SK-N-SH (cell line): ENCODE measurements at regions not wholly inside any gene's neighbourhood (a gene's known extent, or its start where the extent isn't known, plus 50 kb on each side); places are given as distances from the start of the nearest gene placed in this dataset.

Experiments used
- CTCF ChIA-PET: fragments of 300-600, 350-600 bp; formaldehyde crosslinking; extraction: SDS; loops from one replicate; lab custom pipeline; 2021; lab: Yijun Ruan, JAX
- POLR2A ChIA-PET: fragments of 350-600 bp; sonication (Branson Sonifier 250); formaldehyde crosslinking; extraction: SDS; loops from one replicate; lab custom pipeline; 2020; ENCODE audit warnings: antibody characterized with exemption, inconsistent platforms; lab: Yijun Ruan, JAX
- DNase-seq: peaks from one replicate; pipeline ENCODE4 v3.0.0; 2012
- H2AFZ ChIP-seq: fragments of 200-600 bp; sonication (generic); 2 replicates; pipeline ENCODE4 v1.8.1; 2016; ENCODE audit warnings: antibody characterized with exemption, mild to moderate bottlenecking, low read depth
- H3F3A ChIP-seq: fragments of 200-600 bp; sonication (generic); replicated peaks from 2 replicates; pipeline ENCODE3; 2016; ENCODE audit warnings: antibody characterized with exemption, mild to moderate bottlenecking; ENCODE audit not compliant: insufficient read depth
- H3K27ac ChIP-seq, 2 experiments: fragments of 200-500 bp in 1 of 2; fragments of 200-600 bp in 1 of 2; sonication (Bioruptor generic) in 1 of 2; sonication (generic), shearing (Covaris generic) in 1 of 2; 2 replicates each; pipeline versions ENCODE4 v1.5.1 to v1.6.1; 2014 to 2016; ENCODE audit warnings: low read depth in 2 of 2, inconsistent platforms in 1 of 2, low read length in 1 of 2, mild to moderate bottlenecking in 1 of 2, mixed read lengths in 1 of 2
- H3K27me3 ChIP-seq: fragments of 200-600 bp; sonication (generic), shearing (Covaris generic); 2 replicates; pipeline ENCODE4 v1.6.1; 2016; ENCODE audit warnings: mixed run types; ENCODE audit not compliant: insufficient read depth
- H3K36me3 ChIP-seq, 2 experiments: fragments of 200-500 bp in 1 of 2; fragments of 200-600 bp in 1 of 2; sonication (Bioruptor generic) in 1 of 2; sonication (generic) in 1 of 2; replicated peaks in 1 of 2; 2 replicates each; pipeline versions ENCODE3 to v1.5.1; 2014 to 2016; ENCODE audit warnings: low read length in 1 of 2, mild to moderate bottlenecking in 1 of 2; ENCODE audit not compliant: insufficient read depth in 2 of 2, control insufficient read depth in 1 of 2
- H3K4me1 ChIP-seq, 2 experiments: fragments of 200-500 bp in 1 of 2; fragments of 200-600 bp in 1 of 2; sonication (Bioruptor generic) in 1 of 2; sonication (generic), shearing (Covaris generic) in 1 of 2; 2 replicates each; pipeline versions ENCODE4 v1.5.1 to v1.6.1; 2014 to 2016; ENCODE audit warnings: low read depth in 1 of 2, low read length in 1 of 2, mixed run types in 1 of 2; ENCODE audit not compliant: insufficient read depth in 2 of 2, control insufficient read depth in 1 of 2
- H3K4me2 ChIP-seq: fragments of 200-600 bp; sonication (generic), shearing (Covaris generic); 2 replicates; pipeline ENCODE4 v1.6.1; 2017; ENCODE audit warnings: mixed run types
- H3K4me3 ChIP-seq, 2 experiments: fragments of 200-500 bp in 1 of 2; fragments of 200-600 bp in 1 of 2; sonication (Bioruptor generic) in 1 of 2; sonication (generic), shearing (Covaris generic) in 1 of 2; 2 replicates each; pipeline versions ENCODE4 v1.5.1 to v1.8.1; 2014 to 2016; ENCODE audit warnings: low read depth in 2 of 2, inconsistent platforms in 1 of 2, low read length in 1 of 2, mild to moderate bottlenecking in 1 of 2, mixed read lengths in 1 of 2, moderate library complexity in 1 of 2
- H3K79me2 ChIP-seq: fragments of 200-600 bp; sonication (generic); 2 replicates; pipeline ENCODE4 v1.8.1; 2017; ENCODE audit warnings: mild to moderate bottlenecking; ENCODE audit not compliant: insufficient read depth
- H3K9ac ChIP-seq: fragments of 200-600 bp; sonication (generic); 2 replicates; pipeline ENCODE4 v1.6.1; 2017; ENCODE audit warnings: mixed run types
- H3K9me2 ChIP-seq: fragments of 200-600 bp; sonication (generic); 2 replicates; pipeline ENCODE4 v1.6.1; 2017; ENCODE audit warnings: mixed run types
- H3K9me3 ChIP-seq: fragments of 200-600 bp; sonication (generic); 2 replicates; pipeline ENCODE4 v1.6.1; 2017; ENCODE audit warnings: mixed run types, mild to moderate bottlenecking, moderate library complexity
- H4K20me1 ChIP-seq: fragments of 200-600 bp; sonication (generic); 2 replicates; pipeline ENCODE4 v1.6.1; 2017; ENCODE audit warnings: mild to moderate bottlenecking, mixed run types; ENCODE audit not compliant: insufficient read depth
- FOXJ3 ChIP-seq: sonication (generic); formaldehyde crosslinking; IDR thresholded peaks from 2 replicates; pipeline ENCODE4 v1.5.1; 2020; ENCODE audit warnings: mild to moderate bottlenecking, missing genetic modification reagents
- GATA2 ChIP-seq: sonication (generic); formaldehyde crosslinking; IDR thresholded peaks from 2 replicates; pipeline ENCODE4 v1.5.0; 2020; ENCODE audit warnings: mild to moderate bottlenecking, missing genetic modification reagents
- JUND ChIP-seq: IDR thresholded peaks from 2 replicates; pipeline ENCODE4 v1.4.0; 2012
- MXI1 ChIP-seq: IDR thresholded peaks from 2 replicates; pipeline ENCODE4 v1.6.1; 2012; ENCODE audit warnings: mild to moderate bottlenecking, low read depth, low read length, improper control_type of control experiment
- NFIC ChIP-seq: IDR thresholded peaks from 2 replicates; pipeline ENCODE4 v1.4.0; 2012; ENCODE audit warnings: borderline replicate concordance
- NRF1 ChIP-seq: IDR thresholded peaks from 2 replicates; pipeline ENCODE4 v1.6.1; 2012; ENCODE audit warnings: low read depth, mild to moderate bottlenecking, low read length
- PBX3 ChIP-seq: IDR thresholded peaks from 2 replicates; pipeline ENCODE4; 2012
- POLR2AphosphoS5 ChIP-seq: IDR thresholded peaks from 2 replicates; pipeline ENCODE4 v1.6.1; 2012; ENCODE audit warnings: low read depth, low read length
- RCOR1 ChIP-seq: fragments of 150-350 bp; IDR thresholded peaks from 2 replicates; pipeline ENCODE4 v1.6.1; 2017; ENCODE audit warnings: antibody characterized with exemption, low read length
- REST ChIP-seq: IDR thresholded peaks from 2 replicates; pipeline ENCODE4 v1.6.1; 2012; ENCODE audit warnings: mild to moderate bottlenecking, low read depth, low read length, moderate library complexity
- RFX5 ChIP-seq: IDR thresholded peaks from 2 replicates; pipeline ENCODE4 v1.6.1; 2012; ENCODE audit warnings: mild to moderate bottlenecking, improper control_type of control experiment, low read length
- SIN3A ChIP-seq: IDR thresholded peaks from 2 replicates; pipeline ENCODE4 v1.6.1; 2012; ENCODE audit warnings: low read depth, mild to moderate bottlenecking, low read length, moderate library complexity, borderline replicate concordance
- SMC3 ChIP-seq: IDR thresholded peaks from 2 replicates; pipeline ENCODE4 v1.6.1; 2012; ENCODE audit warnings: low read depth, low read length, improper control_type of control experiment
- TAF1 ChIP-seq: IDR thresholded peaks from 2 replicates; pipeline ENCODE4 v1.6.1; 2012; ENCODE audit warnings: low read depth, mild to moderate bottlenecking, low read length, moderate library complexity, borderline replicate concordance
- WGBS: methylation state at CpG from one replicate; pipeline ENCODE4 v1.1.6; 2017; ENCODE audit warnings: low lambda C conversion rate; 5-methylcytosine and 5-hydroxymethylcytosine counted together
- TF ChIP-seq, protein P1 (sequence below): IDR thresholded peaks from 2 replicates; pipeline ENCODE4 v1.4.0; 2012; ENCODE audit warnings: low read depth, borderline replicate concordance

DNA sequence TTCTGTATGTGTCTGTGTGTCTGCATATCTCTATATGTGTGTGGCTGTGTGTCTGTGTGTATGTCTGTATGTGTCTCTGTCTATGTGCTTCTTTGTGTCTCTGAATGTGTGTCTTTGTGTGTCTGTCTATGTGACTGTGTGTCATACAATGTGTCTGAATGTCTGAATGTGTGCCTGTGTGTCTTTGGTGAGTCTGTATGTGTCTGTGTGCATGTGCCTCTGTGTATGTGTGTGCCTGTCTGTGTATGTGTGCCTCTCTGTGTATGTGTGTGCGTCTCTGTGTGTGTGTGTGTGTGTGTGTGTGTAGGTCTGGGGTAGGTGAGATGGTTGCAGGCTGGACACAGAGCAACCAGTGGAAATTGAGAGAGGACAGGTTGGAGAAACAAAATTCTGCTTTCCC lies 435.3 kb downstream of the ARHGEF28 start (continued):
- TF ChIP-seq REST: no peak
- no peak for TF ChIP-seq NFIC
- TF ChIP-seq POLR2AphosphoS5: no peak
- TF ChIP-seq MXI1: no peak

DNA sequence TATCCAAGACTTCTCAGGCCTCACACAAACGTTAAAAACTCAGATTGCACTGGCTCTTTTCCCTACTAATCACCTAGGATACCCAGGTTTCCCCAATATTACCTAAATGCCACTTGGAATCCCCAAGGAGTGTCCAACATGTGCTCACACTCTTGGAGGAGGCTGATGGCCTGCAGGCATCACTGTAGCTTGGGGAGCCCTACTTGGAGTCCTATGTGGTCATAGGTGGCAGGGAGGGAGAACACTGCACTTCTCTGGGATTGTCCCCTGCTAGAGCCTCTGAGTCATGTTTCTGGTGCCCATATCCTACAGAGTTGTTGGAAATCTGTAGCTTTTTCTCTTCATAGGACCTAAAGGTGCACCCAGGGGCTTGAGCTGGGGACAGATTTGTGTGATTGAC lies 433.7 kb downstream of the ARHGEF28 start:
- TF ChIP-seq PBX3 (no peak), SMC3 (no peak), SIN3A (no peak), GATA2 (CRISPR knock-in tag) (no peak), RFX5 (no peak), NRF1 (no peak), POLR2AphosphoS5 (no peak), RCOR1 (no peak), FOXJ3 (CRISPR knock-in tag) (no peak), TAF1 (no peak), JUND (no peak)
- TF ChIP-seq, protein P1, sequence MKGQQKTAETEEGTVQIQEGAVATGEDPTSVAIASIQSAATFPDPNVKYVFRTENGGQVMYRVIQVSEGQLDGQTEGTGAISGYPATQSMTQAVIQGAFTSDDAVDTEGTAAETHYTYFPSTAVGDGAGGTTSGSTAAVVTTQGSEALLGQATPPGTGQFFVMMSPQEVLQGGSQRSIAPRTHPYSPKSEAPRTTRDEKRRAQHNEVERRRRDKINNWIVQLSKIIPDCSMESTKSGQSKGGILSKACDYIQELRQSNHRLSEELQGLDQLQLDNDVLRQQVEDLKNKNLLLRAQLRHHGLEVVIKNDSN: no peak
- TF ChIP-seq, all 33 proteins: peak for 0
- CTCF ChIA-PET: no interaction called here
- H3K36me3 ChIP-seq: no peaks in the 10 kb centered on the region
- H3K79me2 ChIP-seq: no peaks in the 10 kb centered on the region
- no peak overlapping the region for H3K27ac ChIP-seq
- no peaks in the 10 kb centered on the region for H3K9me3 ChIP-seq
- WGBS: 60% methylated on average over 1 of the region's 1 CpG
- no peaks in the 10 kb centered on the region for H3F3A ChIP-seq
- no peak overlapping the region for H2AFZ ChIP-seq
- DNase-seq: no peak
- H3K4me3 ChIP-seq: no peak overlapping the region
- peaks cover 0 to 5% of the 10 kb centered on the region in 2 experiments; a peak in 2 of 4 replicates for H3K4me1 ChIP-seq
- H3K27me3 ChIP-seq: no peaks in the 10 kb centered on the region
- no peaks in the 10 kb centered on the region for H3K9me2 ChIP-seq
- no peak overlapping the region for H3K9ac ChIP-seq
- H3K4me2 ChIP-seq: no peak overlapping the region
- H4K20me1 ChIP-seq: no peaks in the 10 kb centered on the region
- POLR2A ChIA-PET: no interaction called here
